SK-N-SH (cell line): ENCODE measurements at regions not wholly inside any gene's neighbourhood (a gene's known extent, or its start where the extent isn't known, plus 50 kb on each side); places are given as distances from the start of the nearest gene placed in this dataset.

ENCODE experiments used
- CTCF ChIP-seq: fragments of 200-600 bp; sonication (generic); IDR thresholded peaks from 2 replicates; pipeline ENCODE4 v1.6.1; 2017; ENCODE audit warnings: antibody characterized with exemption, mild to moderate bottlenecking, moderate library complexity
- EP300 ChIP-seq, 2 experiments: IDR thresholded peaks; 2 replicates each; pipeline versions ENCODE4 v1.4.0 to v1.6.1; 2012; ENCODE audit warnings: borderline replicate concordance in 1 of 2, low read depth in 1 of 2, low read length in 1 of 2

GRCh38 chr5:60243713-60244112 is 350.2 kb upstream of the PDE4D start:
- TF ChIP-seq EP300 (IDR thresholded peaks at IDR 0.05; ENCODE audit: borderline replicate concordance in 1 of 2, low read depth in 1 of 2, low read length in 1 of 2), result no peak
- TF ChIP-seq CTCF, result no peak
